HEK293T (cell line): ENCODE measurements at regions not wholly inside any gene's neighbourhood (a gene's known extent, or its start where the extent isn't known, plus 50 kb on each side); places are given as distances from the start of the nearest gene placed in this dataset.

Source experiments
- CTCF ChIA-PET: fragments of 350-600 bp; formaldehyde crosslinking; extraction: SDS; loops from one replicate; lab custom pipeline; 2021; ENCODE audit warnings: antibody characterized with exemption, inconsistent platforms; lab: Yijun Ruan, JAX
- POLR2A ChIA-PET: fragments of 350-600 bp; formaldehyde crosslinking; extraction: SDS; loops from one replicate; lab custom pipeline; 2020; ENCODE audit warnings: antibody characterized with exemption, inconsistent platforms; lab: Yijun Ruan, JAX
- DNase-seq: peaks from one replicate; pipeline ENCODE4 v3.0.0; 2012; ENCODE audit warnings: mixed read lengths; ENCODE audit errors: extremely low spot score
- ARNT ChIP-seq: fragments of 450-650 bp; IDR thresholded peaks from 2 replicates; pipeline ENCODE4 v1.6.1; 2017; ENCODE audit warnings: mild to moderate bottlenecking
- BHLHE40 ChIP-seq: fragments of 450-650 bp; IDR thresholded peaks from 2 replicates; pipeline ENCODE4 v1.6.1; 2016; ENCODE audit warnings: mild to moderate bottlenecking, moderate library complexity, borderline replicate concordance
- CTBP1 ChIP-seq: fragments of 450-650 bp; IDR thresholded peaks from 2 replicates; pipeline ENCODE4 v1.6.1; 2016; ENCODE audit warnings: borderline replicate concordance
- ELF4 ChIP-seq: fragments of 450-650 bp; IDR thresholded peaks from 2 replicates; pipeline ENCODE4 v1.6.1; 2017; ENCODE audit warnings: antibody characterized with exemption
- FOXA1 ChIP-seq: fragments of 450-650 bp; IDR thresholded peaks from 2 replicates; pipeline ENCODE4 v1.6.1; 2016; ENCODE audit warnings: mild to moderate bottlenecking
- FOXK2 ChIP-seq: fragments of 450-650 bp; IDR thresholded peaks from 2 replicates; pipeline ENCODE4 v1.6.1; 2016; ENCODE audit warnings: mild to moderate bottlenecking
- FOXM1 ChIP-seq: fragments of 450-650 bp; IDR thresholded peaks from 2 replicates; pipeline ENCODE4 v1.6.1; 2017; ENCODE audit warnings: mild to moderate bottlenecking, borderline replicate concordance
- HDGF ChIP-seq: fragments of 450-650 bp; IDR thresholded peaks from 2 replicates; pipeline ENCODE4 v1.6.1; 2017; ENCODE audit warnings: antibody characterized with exemption, borderline replicate concordance
- L3MBTL2 ChIP-seq: fragments of 450-650 bp; conservative IDR thresholded peaks from 2 replicates; pipeline ENCODE4 v1.6.1; 2016; ENCODE audit warnings: mild to moderate bottlenecking
- LEF1 ChIP-seq: fragments of 450-650 bp; IDR thresholded peaks from 2 replicates; pipeline ENCODE4 v1.6.1; 2017; ENCODE audit warnings: mild to moderate bottlenecking, borderline replicate concordance
- NFRKB ChIP-seq: fragments of 450-650 bp; IDR thresholded peaks from 2 replicates; pipeline ENCODE4 v1.6.1; 2016; ENCODE audit warnings: mild to moderate bottlenecking, moderate library complexity
- SP1 ChIP-seq: fragments of 450-650 bp; IDR thresholded peaks from 2 replicates; pipeline ENCODE4 v1.6.1; 2017
- SUZ12 ChIP-seq: fragments of 450-650 bp; IDR thresholded peaks from 2 replicates; pipeline ENCODE4 v1.6.1; 2016; ENCODE audit warnings: mild to moderate bottlenecking
- TARDBP ChIP-seq: fragments of 450-650 bp; IDR thresholded peaks from 2 replicates; pipeline ENCODE4 v1.6.1; 2016
- ZNF384 ChIP-seq: fragments of 450-650 bp; IDR thresholded peaks from 2 replicates; pipeline ENCODE4 v1.6.1; 2016
- TF ChIP-seq, protein P1 (sequence below): fragments of 450-650 bp; IDR thresholded peaks from 2 replicates; pipeline ENCODE4 v1.6.1; 2016

DNA sequence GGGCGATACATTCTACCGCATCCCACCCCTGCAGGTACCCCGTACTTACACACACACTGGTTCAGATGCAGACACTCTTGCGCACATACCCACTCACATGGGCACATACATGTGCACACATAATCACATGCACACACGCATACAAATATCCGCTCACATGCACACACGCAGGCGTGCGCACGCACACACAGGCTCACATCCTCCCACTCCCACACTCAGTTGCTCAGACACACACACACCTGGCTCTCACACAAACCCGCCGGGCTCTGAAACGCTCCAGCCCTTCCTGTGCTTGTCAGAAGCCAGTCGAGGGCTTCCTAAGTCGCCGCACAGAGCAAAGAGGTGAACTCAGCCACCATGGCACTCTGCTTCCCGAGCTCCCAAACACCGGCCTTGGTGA, 164.5 kb downstream of the CRYBB2 start:
- no peak for DNase-seq
- ChIA-PET CTCF (no interaction called here), POLR2A (no interaction called here)
- no peak for TF ChIP-seq FOXM1
- TF ChIP-seq ARNT = no peak
- no peak for TF ChIP-seq CTBP1

DNA sequence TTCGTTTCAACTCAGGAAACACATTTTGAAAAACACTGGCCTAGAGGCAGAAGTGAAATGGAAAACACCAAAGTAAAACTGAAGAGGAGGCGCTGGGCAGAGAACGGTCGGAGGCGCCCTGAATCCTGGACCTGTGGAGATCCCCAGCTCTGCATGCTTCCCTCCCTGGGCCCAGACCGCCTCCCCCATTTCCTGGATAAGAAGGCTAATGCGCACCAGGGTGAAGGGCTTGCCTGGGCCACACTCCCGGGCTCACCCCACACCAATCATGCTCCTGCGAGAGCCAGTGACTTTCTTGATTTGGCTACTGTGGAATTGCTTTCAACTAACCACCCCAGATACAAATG, 167.1 kb downstream of the CRYBB2 start:
- CTCF ChIA-PET = no interaction called here
- POLR2A ChIA-PET = no interaction called here
- no peak for DNase-seq
- no peak for TF ChIP-seq LEF1
- TF ChIP-seq FOXA1 = no peak
- no peak for TF ChIP-seq ARNT
- TF ChIP-seq ELF4 = no peak
- no peak for TF ChIP-seq SUZ12
- TF ChIP-seq SP1 = no peak
- no peak for TF ChIP-seq CTBP1
- no peak for TF ChIP-seq HDGF
- TF ChIP-seq BHLHE40 = no peak
- TF ChIP-seq FOXK2 = no peak
- TF ChIP-seq L3MBTL2 = no peak

DNA sequence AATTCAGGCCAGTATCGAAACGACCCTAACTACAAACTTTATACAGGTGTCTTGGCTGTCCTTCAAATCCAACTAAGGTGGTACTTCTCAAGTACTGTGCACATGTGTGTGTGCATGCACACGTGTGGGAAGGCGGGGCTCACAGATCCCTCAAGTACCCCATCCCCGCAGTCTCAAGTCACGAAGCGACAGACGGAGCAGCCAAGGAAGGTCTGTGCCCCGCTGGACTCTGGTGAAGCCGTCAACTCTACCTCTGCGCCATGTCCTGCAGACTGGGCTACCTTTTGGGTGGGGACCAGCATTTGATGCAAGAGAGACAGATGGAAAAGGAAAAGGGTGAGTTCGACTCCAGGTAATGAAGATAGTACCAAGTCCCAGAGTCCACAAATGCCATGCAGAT, 169.0 kb downstream of the CRYBB2 start:
- POLR2A ChIA-PET = no interaction called here
- CTCF ChIA-PET = interaction anchor here (0.7 kb wide), 1 partner anchor 156 kb away, joined by 3 read pairs; no protein-coding TSS in a partner anchor
- no peak for DNase-seq
- TF ChIP-seq TARDBP = no peak
- TF ChIP-seq FOXK2 = no peak
- no peak for TF ChIP-seq FOXM1
- TF ChIP-seq SP1 = no peak
- TF ChIP-seq NFRKB = no peak
- TF ChIP-seq L3MBTL2 = no peak
- no peak for TF ChIP-seq ARNT
- TF ChIP-seq FOXA1 = no peak
- no peak for TF ChIP-seq HDGF
- TF ChIP-seq CTBP1 = no peak
- no peak for TF ChIP-seq ZNF384
- TF ChIP-seq, protein P1, sequence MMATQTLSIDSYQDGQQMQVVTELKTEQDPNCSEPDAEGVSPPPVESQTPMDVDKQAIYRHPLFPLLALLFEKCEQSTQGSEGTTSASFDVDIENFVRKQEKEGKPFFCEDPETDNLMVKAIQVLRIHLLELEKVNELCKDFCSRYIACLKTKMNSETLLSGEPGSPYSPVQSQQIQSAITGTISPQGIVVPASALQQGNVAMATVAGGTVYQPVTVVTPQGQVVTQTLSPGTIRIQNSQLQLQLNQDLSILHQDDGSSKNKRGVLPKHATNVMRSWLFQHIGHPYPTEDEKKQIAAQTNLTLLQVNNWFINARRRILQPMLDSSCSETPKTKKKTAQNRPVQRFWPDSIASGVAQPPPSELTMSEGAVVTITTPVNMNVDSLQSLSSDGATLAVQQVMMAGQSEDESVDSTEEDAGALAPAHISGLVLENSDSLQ = no peak
- no peak for TF ChIP-seq SUZ12
- no peak for TF ChIP-seq LEF1
- TF ChIP-seq BHLHE40 = no peak
- no peak for TF ChIP-seq ELF4

DNA sequence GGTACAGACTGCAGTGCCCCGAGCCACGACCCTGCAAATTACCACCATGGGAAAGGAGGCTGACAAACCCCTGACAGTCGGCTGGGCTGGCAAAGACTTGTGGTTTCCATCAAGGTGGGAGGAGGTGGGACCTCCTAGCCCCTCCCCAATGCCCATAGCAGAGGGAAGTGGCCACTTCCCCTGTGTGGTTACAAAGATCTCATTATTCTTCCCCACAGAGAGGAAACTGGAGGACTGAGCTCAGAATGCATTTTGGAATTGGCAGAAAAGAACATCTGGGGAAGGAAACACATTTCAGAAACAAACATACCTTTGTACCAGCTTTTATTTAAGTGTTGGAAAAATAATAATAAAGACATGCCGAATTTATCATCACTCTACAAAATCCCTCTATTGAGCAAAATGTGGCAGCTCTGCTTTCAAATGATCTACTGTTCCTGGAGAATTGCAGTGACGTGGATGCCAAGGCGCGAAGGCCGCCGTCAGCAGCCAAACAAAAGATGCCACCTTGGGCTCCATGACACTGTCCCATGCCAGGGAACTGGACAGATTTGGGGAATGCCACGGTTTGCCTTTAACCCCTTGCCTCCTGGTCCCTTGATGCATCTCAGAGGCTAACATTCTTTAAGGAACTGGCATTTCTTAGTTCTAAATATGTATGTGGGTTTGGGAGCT, 169.6 kb downstream of the CRYBB2 start:
- no peak for TF ChIP-seq SUZ12
- no peak for TF ChIP-seq FOXA1
- no peak for TF ChIP-seq ARNT
- TF ChIP-seq FOXK2 = no peak
- TF ChIP-seq NFRKB = no peak
- no peak for TF ChIP-seq LEF1
- no peak for TF ChIP-seq TARDBP
- TF ChIP-seq L3MBTL2 = no peak
- no peak for TF ChIP-seq SP1
- TF ChIP-seq FOXM1 = no peak
- TF ChIP-seq, protein P1 = no peak
- no peak for TF ChIP-seq BHLHE40
- TF ChIP-seq HDGF = no peak
- TF ChIP-seq CTBP1 = no peak
- no peak for TF ChIP-seq ELF4
- no peak for TF ChIP-seq ZNF384
- ChIA-PET POLR2A (no interaction called here), CTCF (interaction anchor here (0.7 kb wide), 1 partner anchor 155 kb away, joined by 3 read pairs; no protein-coding TSS in a partner anchor)
- DNase-seq = no peak

DNA sequence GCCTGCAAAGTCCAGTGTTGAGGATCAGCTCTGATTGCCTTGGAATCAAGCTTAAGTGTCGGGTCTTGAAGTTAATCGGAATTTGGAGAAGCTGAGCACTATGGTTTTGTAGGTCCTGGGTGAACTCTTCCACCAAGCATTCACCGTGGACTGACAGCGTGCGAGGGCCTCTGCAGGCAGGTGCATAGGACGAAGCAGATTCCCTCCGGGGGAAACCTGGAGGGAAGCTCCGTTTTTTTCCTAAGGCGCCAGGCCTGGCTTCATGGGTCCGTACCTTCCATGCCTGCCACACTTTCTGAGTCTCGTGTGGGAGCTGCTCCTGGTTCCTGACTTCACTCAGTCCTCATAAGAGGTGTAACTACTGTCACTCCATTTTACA, 170.1 kb downstream of the CRYBB2 start:
- TF ChIP-seq SP1 = no peak
- TF ChIP-seq ZNF384 = no peak
- no peak for TF ChIP-seq NFRKB
- no peak for TF ChIP-seq BHLHE40
- no peak for TF ChIP-seq FOXA1
- no peak for TF ChIP-seq FOXM1
- no peak for TF ChIP-seq SUZ12
- TF ChIP-seq CTBP1 = no peak
- TF ChIP-seq, protein P1 = no peak
- TF ChIP-seq TARDBP = no peak
- no peak for TF ChIP-seq FOXK2
- no peak for TF ChIP-seq HDGF
- no peak for TF ChIP-seq LEF1
- TF ChIP-seq L3MBTL2 = no peak
- no peak for TF ChIP-seq ARNT
- no peak for TF ChIP-seq ELF4
- ChIA-PET CTCF (no interaction called here), POLR2A (no interaction called here)
- no peak for DNase-seq
